SK-N-SH (cell line): ENCODE measurements at regions not wholly inside any gene's neighbourhood (a gene's known extent, or its start where the extent isn't known, plus 50 kb on each side); places are given as distances from the start of the nearest gene placed in this dataset.
"Not testable (repeated sequence)": the region's sequence is repeated elsewhere in the genome, so short reads cannot be mapped to it uniquely, and the experiment has no call there.

Experiments
- CTCF ChIA-PET: fragments of 300-600, 350-600 bp; formaldehyde crosslinking; extraction: SDS; loops from one replicate; lab custom pipeline; 2021; lab: Yijun Ruan, JAX
- POLR2A ChIA-PET: fragments of 350-600 bp; sonication (Branson Sonifier 250); formaldehyde crosslinking; extraction: SDS; loops from one replicate; lab custom pipeline; 2020; ENCODE audit warnings: antibody characterized with exemption, inconsistent platforms; lab: Yijun Ruan, JAX
- DNase-seq: peaks from one replicate; pipeline ENCODE4 v3.0.0; 2012
- H2AFZ ChIP-seq: fragments of 200-600 bp; sonication (generic); 2 replicates; pipeline ENCODE4 v1.8.1; 2016; ENCODE audit warnings: antibody characterized with exemption, mild to moderate bottlenecking, low read depth
- H3F3A ChIP-seq: fragments of 200-600 bp; sonication (generic); replicated peaks from 2 replicates; pipeline ENCODE3; 2016; ENCODE audit warnings: antibody characterized with exemption, mild to moderate bottlenecking; ENCODE audit not compliant: insufficient read depth
- H3K27ac ChIP-seq, 2 experiments: fragments of 200-500 bp in 1 of 2; fragments of 200-600 bp in 1 of 2; sonication (Bioruptor generic) in 1 of 2; sonication (generic), shearing (Covaris generic) in 1 of 2; 2 replicates each; pipeline versions ENCODE4 v1.5.1 to v1.6.1; 2014 to 2016; ENCODE audit warnings: low read depth in 2 of 2, inconsistent platforms in 1 of 2, low read length in 1 of 2, mild to moderate bottlenecking in 1 of 2, mixed read lengths in 1 of 2
- H3K27me3 ChIP-seq: fragments of 200-600 bp; sonication (generic), shearing (Covaris generic); 2 replicates; pipeline ENCODE4 v1.6.1; 2016; ENCODE audit warnings: mixed run types; ENCODE audit not compliant: insufficient read depth
- H3K36me3 ChIP-seq, 2 experiments: fragments of 200-500 bp in 1 of 2; fragments of 200-600 bp in 1 of 2; sonication (Bioruptor generic) in 1 of 2; sonication (generic) in 1 of 2; replicated peaks in 1 of 2; 2 replicates each; pipeline versions ENCODE3 to v1.5.1; 2014 to 2016; ENCODE audit warnings: low read length in 1 of 2, mild to moderate bottlenecking in 1 of 2; ENCODE audit not compliant: insufficient read depth in 2 of 2, control insufficient read depth in 1 of 2
- H3K4me1 ChIP-seq, 2 experiments: fragments of 200-500 bp in 1 of 2; fragments of 200-600 bp in 1 of 2; sonication (Bioruptor generic) in 1 of 2; sonication (generic), shearing (Covaris generic) in 1 of 2; 2 replicates each; pipeline versions ENCODE4 v1.5.1 to v1.6.1; 2014 to 2016; ENCODE audit warnings: low read depth in 1 of 2, low read length in 1 of 2, mixed run types in 1 of 2; ENCODE audit not compliant: insufficient read depth in 2 of 2, control insufficient read depth in 1 of 2
- H3K4me2 ChIP-seq: fragments of 200-600 bp; sonication (generic), shearing (Covaris generic); 2 replicates; pipeline ENCODE4 v1.6.1; 2017; ENCODE audit warnings: mixed run types
- H3K4me3 ChIP-seq, 2 experiments: fragments of 200-500 bp in 1 of 2; fragments of 200-600 bp in 1 of 2; sonication (Bioruptor generic) in 1 of 2; sonication (generic), shearing (Covaris generic) in 1 of 2; 2 replicates each; pipeline versions ENCODE4 v1.5.1 to v1.8.1; 2014 to 2016; ENCODE audit warnings: low read depth in 2 of 2, inconsistent platforms in 1 of 2, low read length in 1 of 2, mild to moderate bottlenecking in 1 of 2, mixed read lengths in 1 of 2, moderate library complexity in 1 of 2
- H3K79me2 ChIP-seq: fragments of 200-600 bp; sonication (generic); 2 replicates; pipeline ENCODE4 v1.8.1; 2017; ENCODE audit warnings: mild to moderate bottlenecking; ENCODE audit not compliant: insufficient read depth
- H3K9ac ChIP-seq: fragments of 200-600 bp; sonication (generic); 2 replicates; pipeline ENCODE4 v1.6.1; 2017; ENCODE audit warnings: mixed run types
- H3K9me2 ChIP-seq: fragments of 200-600 bp; sonication (generic); 2 replicates; pipeline ENCODE4 v1.6.1; 2017; ENCODE audit warnings: mixed run types
- H3K9me3 ChIP-seq: fragments of 200-600 bp; sonication (generic); 2 replicates; pipeline ENCODE4 v1.6.1; 2017; ENCODE audit warnings: mixed run types, mild to moderate bottlenecking, moderate library complexity
- H4K20me1 ChIP-seq: fragments of 200-600 bp; sonication (generic); 2 replicates; pipeline ENCODE4 v1.6.1; 2017; ENCODE audit warnings: mild to moderate bottlenecking, mixed run types; ENCODE audit not compliant: insufficient read depth
- ELF1 ChIP-seq: IDR thresholded peaks from 2 replicates; pipeline ENCODE4 v1.4.0; 2012
- EP300 ChIP-seq, 2 experiments: IDR thresholded peaks; 2 replicates each; pipeline versions ENCODE4 v1.4.0 to v1.6.1; 2012; ENCODE audit warnings: borderline replicate concordance in 1 of 2, low read depth in 1 of 2, low read length in 1 of 2
- FOSL2 ChIP-seq: IDR thresholded peaks from 2 replicates; pipeline ENCODE4 v1.4.0; 2012; ENCODE audit warnings: low read depth, mild to moderate bottlenecking, moderate library complexity, borderline replicate concordance
- JUND ChIP-seq: IDR thresholded peaks from 2 replicates; pipeline ENCODE4 v1.4.0; 2012
- MEF2A ChIP-seq: IDR thresholded peaks from 2 replicates; pipeline ENCODE4 v1.4.0; 2012; ENCODE audit warnings: low read depth, borderline replicate concordance
- RFX5 ChIP-seq: IDR thresholded peaks from 2 replicates; pipeline ENCODE4 v1.6.1; 2012; ENCODE audit warnings: mild to moderate bottlenecking, improper control_type of control experiment, low read length
- RXRA ChIP-seq: IDR thresholded peaks from 2 replicates; pipeline ENCODE4 v1.4.0; 2012; ENCODE audit warnings: low read depth, mild to moderate bottlenecking, borderline replicate concordance
- SIN3A ChIP-seq: IDR thresholded peaks from 2 replicates; pipeline ENCODE4 v1.6.1; 2012; ENCODE audit warnings: low read depth, mild to moderate bottlenecking, low read length, moderate library complexity, borderline replicate concordance
- SMC3 ChIP-seq: IDR thresholded peaks from 2 replicates; pipeline ENCODE4 v1.6.1; 2012; ENCODE audit warnings: low read depth, low read length, improper control_type of control experiment
- TCF12 ChIP-seq: IDR thresholded peaks from 2 replicates; pipeline ENCODE4 v1.4.0; 2012
- TEAD4 ChIP-seq: IDR thresholded peaks from 2 replicates; pipeline ENCODE4 v1.4.0; 2012; ENCODE audit warnings: mild to moderate bottlenecking, borderline replicate concordance; ENCODE audit not compliant: insufficient read depth
- WGBS: methylation state at CpG from one replicate; pipeline ENCODE4 v1.1.6; 2017; ENCODE audit warnings: low lambda C conversion rate; 5-methylcytosine and 5-hydroxymethylcytosine counted together
- TF ChIP-seq, protein P1 (sequence below): IDR thresholded peaks from 2 replicates; pipeline ENCODE4; 2012

DNA sequence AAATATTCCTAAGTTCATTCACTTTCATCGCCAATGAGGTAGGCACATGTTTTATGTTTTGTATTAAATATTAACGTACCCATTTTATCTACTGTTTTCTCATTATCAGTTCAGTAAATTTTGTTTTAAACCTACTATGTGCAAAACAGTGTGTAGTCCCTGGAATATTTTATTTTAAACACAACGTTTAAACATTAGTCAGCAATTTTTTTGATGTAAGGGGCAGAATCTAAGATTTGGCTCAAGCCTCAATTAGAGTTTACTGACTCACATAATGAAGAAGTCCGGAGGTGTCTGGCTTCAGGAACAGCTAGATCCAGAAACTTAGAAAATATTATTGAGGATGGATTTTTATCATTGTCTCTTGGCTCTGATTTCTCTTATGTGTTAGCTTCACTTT lies 267.5 kb downstream of the C12orf75 start:
- Histone ChIP-seq H3K9me3 (no peaks in the 10 kb centered on the region), H3F3A (peaks cover 5% of the 10 kb centered on the region), H3K27me3 (no peaks in the 10 kb centered on the region), H3K79me2 (no peaks in the 10 kb centered on the region), H3K4me1 (no peaks in the 10 kb centered on the region), H2AFZ (no peak overlapping the region), H4K20me1 (no peaks in the 10 kb centered on the region), H3K27ac (no peak overlapping the region), H3K9me2 (no peaks in the 10 kb centered on the region), H3K4me3 (no peak overlapping the region), H3K4me2 (no peak overlapping the region), H3K36me3 (no peaks in the 10 kb centered on the region), H3K9ac (no peak overlapping the region)
- no peak for DNase-seq
- ChIA-PET CTCF (interaction anchor here (1.3 kb wide), 1 partner anchor 8 kb away, joined by 3 read pairs; no protein-coding TSS in a partner anchor), POLR2A (interaction anchor here (0.7 kb wide), 1 partner anchor 12 kb away, joined by 3 read pairs; no protein-coding TSS in a partner anchor)
- 52% methylated on average over 4 of the region's 4 CpGs for WGBS
- TF ChIP-seq TEAD4 = no peak
- TF ChIP-seq, protein P1, sequence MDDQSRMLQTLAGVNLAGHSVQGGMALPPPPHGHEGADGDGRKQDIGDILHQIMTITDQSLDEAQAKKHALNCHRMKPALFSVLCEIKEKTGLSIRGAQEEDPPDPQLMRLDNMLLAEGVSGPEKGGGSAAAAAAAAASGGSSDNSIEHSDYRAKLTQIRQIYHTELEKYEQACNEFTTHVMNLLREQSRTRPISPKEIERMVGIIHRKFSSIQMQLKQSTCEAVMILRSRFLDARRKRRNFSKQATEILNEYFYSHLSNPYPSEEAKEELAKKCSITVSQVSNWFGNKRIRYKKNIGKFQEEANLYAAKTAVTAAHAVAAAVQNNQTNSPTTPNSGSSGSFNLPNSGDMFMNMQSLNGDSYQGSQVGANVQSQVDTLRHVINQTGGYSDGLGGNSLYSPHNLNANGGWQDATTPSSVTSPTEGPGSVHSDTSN = no peak
- no peak for TF ChIP-seq SIN3A
- TF ChIP-seq SMC3 = no peak
- no peak for TF ChIP-seq EP300 (IDR thresholded peaks at IDR 0.05; ENCODE audit: borderline replicate concordance in 1 of 2, low read depth in 1 of 2, low read length in 1 of 2)
- no peak for TF ChIP-seq TCF12
- TF ChIP-seq RFX5 = no peak
- TF ChIP-seq JUND = no peak

DNA sequence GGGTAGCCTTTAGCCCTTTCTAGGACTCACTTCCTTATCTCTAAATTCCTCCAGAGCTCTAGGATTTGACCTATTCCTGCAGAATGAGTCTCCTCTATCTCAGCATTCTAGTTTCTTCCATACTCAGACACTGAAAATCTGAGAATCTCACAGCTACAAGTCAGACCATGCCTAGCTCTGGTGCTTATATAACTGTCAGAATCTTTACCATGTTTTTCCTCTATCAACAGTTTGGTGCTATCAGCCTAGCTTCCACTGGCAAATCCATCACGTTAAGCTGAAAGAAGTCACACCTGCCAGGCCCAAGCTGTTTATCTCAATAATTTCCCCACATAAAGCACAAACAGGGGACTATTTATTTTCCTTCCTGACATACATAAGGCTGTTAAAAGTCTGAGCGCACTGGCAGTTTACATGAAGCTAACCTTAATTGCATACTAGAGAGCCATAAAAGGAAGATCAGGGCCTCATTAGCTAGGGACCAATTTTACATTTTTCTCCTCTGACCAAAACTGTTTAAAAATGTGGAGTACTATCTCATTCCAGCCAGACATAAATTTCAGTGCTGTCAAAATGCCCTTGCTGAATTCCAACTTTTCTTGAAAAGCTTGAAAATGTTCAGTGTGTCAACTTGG lies 270.5 kb downstream of the C12orf75 start:
- no peak overlapping the region for H3K4me3 ChIP-seq
- H3K4me2 ChIP-seq = no peak overlapping the region
- H2AFZ ChIP-seq = no peak overlapping the region
- 68% methylated on average over 2 of the region's 2 CpGs for WGBS
- H3F3A ChIP-seq = peaks cover 5% of the 10 kb centered on the region
- POLR2A ChIA-PET = no interaction called here
- no peaks in the 10 kb centered on the region for H3K9me3 ChIP-seq
- H3K9ac ChIP-seq = no peak overlapping the region
- H3K27ac ChIP-seq = no peak overlapping the region
- H3K36me3 ChIP-seq = no peaks in the 10 kb centered on the region
- no peak for DNase-seq
- H3K9me2 ChIP-seq = no peaks in the 10 kb centered on the region
- CTCF ChIA-PET = no interaction called here
- no peak for TF ChIP-seq MEF2A
- TF ChIP-seq ELF1 = no peak
- TF ChIP-seq FOSL2 = no peak
- TF ChIP-seq RXRA = no peak
- TF ChIP-seq, protein P1 = peak; percentile 26; the same call in 1 of the 2 replicates
- no peaks in the 10 kb centered on the region for H3K27me3 ChIP-seq
- no peaks in the 10 kb centered on the region for H4K20me1 ChIP-seq
- no peaks in the 10 kb centered on the region for H3K4me1 ChIP-seq
- H3K79me2 ChIP-seq = no peaks in the 10 kb centered on the region

DNA sequence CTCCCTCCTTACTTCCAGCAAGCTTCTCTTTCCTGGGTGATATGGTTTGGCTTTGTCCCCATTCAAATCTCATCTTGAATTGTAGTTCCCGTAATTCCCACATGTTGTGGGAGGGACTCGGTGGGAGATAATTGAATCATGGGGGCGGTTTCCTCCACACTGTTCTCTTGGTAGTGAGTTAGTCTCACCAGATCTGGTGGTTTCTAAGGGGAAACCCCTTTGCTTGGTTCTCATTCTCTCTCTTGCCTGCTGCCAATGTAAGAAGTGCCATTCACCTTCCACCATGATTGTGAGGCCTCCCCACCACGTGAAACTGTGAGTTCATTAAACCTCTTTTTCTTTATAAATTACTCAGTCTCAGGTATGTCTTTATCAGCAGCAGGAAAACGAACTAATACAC lies 271.8 kb downstream of the C12orf75 start:
- H2AFZ ChIP-seq, H3K27ac ChIP-seq, CTCF ChIA-PET, H3K4me1 ChIP-seq, H3K27me3 ChIP-seq, H3K9me2 ChIP-seq, H3K4me2 ChIP-seq, H3K9ac ChIP-seq, H3K4me3 ChIP-seq, H3K36me3 ChIP-seq, H3F3A ChIP-seq, H3K9me3 ChIP-seq, H3K79me2 ChIP-seq, DNase-seq, H4K20me1 ChIP-seq, POLR2A ChIA-PET: not testable (repeated sequence)
- 32% methylated on average over 5 of the region's 5 CpGs for WGBS

DNA sequence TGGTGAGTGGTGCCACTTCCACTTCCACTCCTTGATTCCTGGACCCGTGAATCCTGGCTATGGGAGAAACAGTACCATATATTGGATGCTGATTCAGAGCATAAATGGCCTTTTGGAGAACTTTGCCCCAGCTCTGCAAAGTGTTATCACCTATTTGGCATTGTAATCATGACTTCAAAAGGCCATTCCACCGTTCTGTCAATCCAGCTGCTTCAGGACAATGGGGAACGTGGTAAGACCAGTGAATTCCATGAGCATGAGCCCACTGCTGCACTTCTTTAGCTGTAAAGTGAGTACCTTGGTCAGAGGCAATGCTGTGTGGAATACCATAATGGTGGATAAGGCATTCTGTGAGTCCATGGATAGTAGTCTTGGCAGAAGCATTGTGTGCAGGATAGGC lies 273.8 kb downstream of the C12orf75 start:
- H3K9me2 ChIP-seq, H4K20me1 ChIP-seq, H3K9me3 ChIP-seq, POLR2A ChIA-PET, H3F3A ChIP-seq, DNase-seq, H3K79me2 ChIP-seq, H3K9ac ChIP-seq, H3K27ac ChIP-seq, H3K27me3 ChIP-seq, H3K4me3 ChIP-seq, CTCF ChIA-PET, H3K4me1 ChIP-seq, H2AFZ ChIP-seq, H3K4me2 ChIP-seq, H3K36me3 ChIP-seq: not testable (repeated sequence)
- WGBS = 13% methylated on average over 3 of the region's 3 CpGs
